ENCODE measurements at regions not wholly inside any gene's neighbourhood (a gene's known extent, or its start where the extent isn't known, plus 50 kb on each side); places are given as distances from the start of the nearest gene placed in this dataset.

GRCh38 chr12:72792889-72793288 is 520.7 kb downstream of the TRHDE start:
- Histone ChIP-seq H3K4me3 (no peak overlapping the region), H3K9me3 (replicated peaks) (no peaks in the 10 kb centered on the region), H3K4me1 (no peaks in the 10 kb centered on the region), H3K36me3 (no peaks in the 10 kb centered on the region), H3K27me3 (no peaks in the 10 kb centered on the region), H3K27ac (no peak overlapping the region)
- DNase-seq: no peak

DNA sequence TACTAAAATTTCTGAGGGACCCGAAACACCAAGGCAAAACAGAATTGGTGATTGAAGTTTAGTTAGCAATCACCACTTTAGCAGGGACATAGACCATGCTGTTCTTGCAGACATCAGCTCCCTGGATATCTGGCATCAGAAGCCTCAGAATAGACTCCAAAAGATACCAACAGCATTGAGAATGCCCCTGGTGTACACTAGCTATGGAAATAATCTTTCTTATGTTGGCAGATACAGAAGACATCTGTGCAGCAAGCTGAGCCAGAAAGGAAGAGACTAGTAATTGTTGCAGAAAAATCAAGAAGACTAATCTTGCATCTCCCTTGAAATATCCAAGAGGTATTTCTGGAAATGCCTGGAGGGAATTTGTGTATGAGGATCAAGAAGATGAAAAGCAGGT is 521.6 kb downstream of the TRHDE start:
- Histone ChIP-seq H3K9me3 (replicated peaks) (no peaks in the 10 kb centered on the region), H3K36me3 (no peaks in the 10 kb centered on the region), H3K4me1 (no peaks in the 10 kb centered on the region), H3K27ac (no peak overlapping the region), H3K27me3 (no peaks in the 10 kb centered on the region), H3K4me3 (no peak overlapping the region)
- no peak for DNase-seq

GRCh38 chr12:72815421-72815820 is 543.3 kb downstream of the TRHDE start:
- no peaks in the 10 kb centered on the region for H3K36me3 ChIP-seq
- no peak for DNase-seq
- no peak overlapping the region for H3K4me3 ChIP-seq
- H3K4me1 ChIP-seq: no peaks in the 10 kb centered on the region
- no peak overlapping the region for H3K27ac ChIP-seq
- no peaks in the 10 kb centered on the region for H3K9me3 ChIP-seq (replicated peaks)
- no peaks in the 10 kb centered on the region for H3K27me3 ChIP-seq

GRCh38 chr12:72828662-72829324 is 556.6 kb downstream of the TRHDE start:
- DNase-seq: no peak
- no peak overlapping the region for H3K4me3 ChIP-seq
- no peaks in the 10 kb centered on the region for H3K9me3 ChIP-seq (replicated peaks)
- H3K27ac ChIP-seq: no peak overlapping the region
- H3K36me3 ChIP-seq: no peaks in the 10 kb centered on the region
- H3K27me3 ChIP-seq: no peaks in the 10 kb centered on the region
- no peaks in the 10 kb centered on the region for H3K4me1 ChIP-seq

DNA sequence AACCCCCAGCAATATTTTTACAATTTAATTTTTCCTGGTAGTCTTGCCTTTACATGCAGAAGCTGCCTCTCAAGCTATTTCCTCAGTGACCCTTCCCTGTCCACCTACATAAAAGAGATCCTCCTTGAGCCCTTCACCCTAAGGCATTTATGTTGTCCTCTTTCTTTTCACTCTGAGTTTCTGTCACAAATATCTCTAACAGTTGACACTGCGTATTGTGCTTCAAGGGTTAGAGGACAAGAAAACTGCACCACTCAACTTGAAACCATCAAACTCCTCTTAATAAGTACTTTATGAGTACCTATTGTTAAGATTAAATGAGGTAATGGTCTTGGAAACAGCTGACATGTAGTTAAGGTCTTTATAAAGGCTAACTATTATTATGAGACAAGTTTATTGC is 557.7 kb downstream of the TRHDE start:
- H3K9me3 ChIP-seq (replicated peaks): no peaks in the 10 kb centered on the region
- no peak overlapping the region for H3K27ac ChIP-seq
- H3K27me3 ChIP-seq: no peaks in the 10 kb centered on the region
- no peak overlapping the region for H3K4me3 ChIP-seq
- no peaks in the 10 kb centered on the region for H3K4me1 ChIP-seq
- no peaks in the 10 kb centered on the region for H3K36me3 ChIP-seq
- no peak for DNase-seq

GRCh38 chr12:72832024-72832423 is 559.9 kb downstream of the TRHDE start:
- no peaks in the 10 kb centered on the region for H3K36me3 ChIP-seq
- no peaks in the 10 kb centered on the region for H3K4me1 ChIP-seq
- no peak for DNase-seq
- no peak overlapping the region for H3K4me3 ChIP-seq
- no peak overlapping the region for H3K27ac ChIP-seq
- H3K27me3 ChIP-seq: no peaks in the 10 kb centered on the region
- no peaks in the 10 kb centered on the region for H3K9me3 ChIP-seq (replicated peaks)

DNA sequence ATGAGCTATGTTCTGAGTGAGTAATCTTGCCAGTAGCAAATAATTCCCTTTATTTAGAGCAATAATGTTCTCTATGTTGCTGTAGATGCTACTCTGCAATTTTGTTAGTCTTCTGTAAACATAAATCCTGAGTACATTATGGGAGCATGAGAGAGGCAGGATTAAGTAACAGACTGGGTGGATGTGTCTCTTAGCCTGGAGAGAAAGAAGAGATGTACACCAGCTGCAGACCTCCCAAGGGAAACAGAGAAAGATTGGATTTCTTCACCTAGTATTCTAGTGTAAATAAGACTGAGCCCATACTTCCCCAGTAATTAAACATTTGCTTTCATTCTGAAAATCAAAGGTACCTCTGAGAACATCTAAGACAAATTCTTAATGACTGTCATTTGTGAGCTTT is 564.0 kb downstream of the TRHDE start:
- no peaks in the 10 kb centered on the region for H3K4me1 ChIP-seq
- peak in 1 of 2 experiments; percentile 25 for DNase-seq
- no peak overlapping the region for H3K27ac ChIP-seq
- no peaks in the 10 kb centered on the region for H3K27me3 ChIP-seq
- no peak overlapping the region for H3K4me3 ChIP-seq
- no peaks in the 10 kb centered on the region for H3K36me3 ChIP-seq
- no peaks in the 10 kb centered on the region for H3K9me3 ChIP-seq (replicated peaks)

DNA sequence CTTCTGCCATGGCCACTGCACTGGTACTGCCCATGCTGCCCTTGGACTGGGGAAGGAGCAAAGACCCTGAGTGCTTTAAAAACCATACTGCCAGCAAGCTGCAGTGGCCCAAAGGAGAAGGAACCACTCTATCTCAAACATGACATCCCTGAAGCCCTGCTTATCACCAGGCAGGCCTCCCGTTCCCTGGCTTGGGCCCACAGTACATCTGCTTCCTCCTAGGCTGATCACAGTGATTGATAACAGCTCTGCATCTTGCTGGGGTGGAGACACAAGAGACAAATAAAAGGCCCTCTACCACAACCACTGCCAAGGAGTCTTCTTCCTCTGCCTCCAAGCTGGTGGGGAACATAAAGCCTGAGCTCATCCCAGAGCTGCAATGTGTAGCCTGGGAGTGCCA is 567.5 kb downstream of the TRHDE start:
- Histone ChIP-seq H3K9me3 (replicated peaks) (no peaks in the 10 kb centered on the region), H3K27ac (no peak overlapping the region), H3K4me3 (no peak overlapping the region), H3K4me1 (no peaks in the 10 kb centered on the region), H3K36me3 (no peaks in the 10 kb centered on the region), H3K27me3 (no peaks in the 10 kb centered on the region)
- DNase-seq: no peak

GRCh38 chr12:72863671-72864070 is 591.5 kb downstream of the TRHDE start:
- Histone ChIP-seq H3K27me3 (no peaks in the 10 kb centered on the region), H3K9me3 (replicated peaks) (no peaks in the 10 kb centered on the region), H3K36me3 (no peaks in the 10 kb centered on the region), H3K4me1 (no peaks in the 10 kb centered on the region), H3K27ac (no peak overlapping the region), H3K4me3 (no peak overlapping the region)
- no peak for DNase-seq

GRCh38 chr12:72865921-72866320 is 593.8 kb downstream of the TRHDE start:
- no peak overlapping the region for H3K27ac ChIP-seq
- H3K27me3 ChIP-seq: no peaks in the 10 kb centered on the region

GRCh38 chr12:72869024-72869423 is 596.9 kb downstream of the TRHDE start:
- Histone ChIP-seq H3K4me1 (no peaks in the 10 kb centered on the region), H3K36me3 (no peaks in the 10 kb centered on the region), H3K4me3 (no peak overlapping the region), H3K27me3 (no peaks in the 10 kb centered on the region), H3K27ac (no peak overlapping the region), H3K9me3 (replicated peaks) (no peaks in the 10 kb centered on the region)
- DNase-seq: no peak

More at GRCh38 chr12:72865921-72866320, 593.8 kb downstream of the TRHDE start:
- no peaks in the 10 kb centered on the region for H3K9me3 ChIP-seq (replicated peaks)
- no peak for DNase-seq
- no peak overlapping the region for H3K4me3 ChIP-seq
- H3K4me1 ChIP-seq: no peaks in the 10 kb centered on the region
- H3K36me3 ChIP-seq: no peaks in the 10 kb centered on the region

DNA sequence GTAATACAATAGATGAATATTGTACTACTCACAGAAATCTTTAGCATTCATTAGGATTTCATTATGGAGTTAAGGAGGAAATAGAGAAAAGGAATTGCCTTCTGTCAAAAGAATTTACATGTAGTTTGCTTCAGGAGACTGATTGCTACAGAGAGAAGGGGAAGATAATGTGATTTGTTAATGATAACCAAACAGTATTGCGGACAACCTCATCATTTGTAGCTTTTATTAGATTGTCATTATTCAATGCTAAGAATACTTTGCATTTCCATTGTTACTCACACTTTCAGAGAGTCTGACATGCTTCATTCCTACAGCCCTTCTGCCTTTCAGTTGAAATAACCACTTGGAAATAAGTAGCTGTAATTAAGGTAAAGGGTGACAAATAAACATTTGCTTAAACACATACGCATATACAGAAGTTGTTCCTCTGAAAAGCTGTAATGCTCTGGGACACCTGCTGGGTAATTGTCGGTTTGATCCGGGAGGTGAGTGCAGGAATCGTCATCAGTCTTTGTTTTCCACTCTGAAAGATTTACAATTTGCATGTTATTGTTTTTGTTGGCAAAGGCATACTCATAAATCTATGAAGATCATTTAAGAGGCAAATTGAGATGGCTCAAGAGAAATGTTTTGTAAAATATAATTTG is 600.2 kb downstream of the TRHDE start:
- DNase-seq: no peak

DNA sequence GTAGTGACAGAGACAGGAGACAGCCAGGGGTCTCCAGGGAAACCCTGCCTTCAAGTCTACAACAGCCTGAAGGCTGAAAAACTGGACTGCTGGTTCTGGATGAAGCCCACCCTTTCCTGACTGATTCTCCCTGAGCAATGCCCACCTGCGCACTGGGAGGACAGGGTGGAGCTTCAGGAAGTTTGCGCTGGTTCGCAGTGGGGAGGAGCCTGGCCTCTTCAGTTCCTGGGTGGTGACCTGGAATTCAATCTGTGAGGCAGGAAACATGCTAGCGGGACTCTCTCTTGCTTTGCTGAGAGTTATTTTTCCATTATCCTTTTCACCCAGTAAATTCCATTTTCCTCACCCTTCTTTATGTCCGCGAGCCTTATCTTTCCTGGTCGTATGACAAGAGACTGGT is 600.8 kb downstream of the TRHDE start:
- no peak for DNase-seq
- no peak overlapping the region for H3K4me3 ChIP-seq
- no peaks in the 10 kb centered on the region for H3K36me3 ChIP-seq
- H3K27ac ChIP-seq: no peak overlapping the region
- no peaks in the 10 kb centered on the region for H3K9me3 ChIP-seq (replicated peaks)
- H3K27me3 ChIP-seq: no peaks in the 10 kb centered on the region
- H3K4me1 ChIP-seq: no peaks in the 10 kb centered on the region

More for the DNA sequence above, 600.2 kb downstream of the TRHDE start:
- Histone ChIP-seq H3K4me1 (no peaks in the 10 kb centered on the region), H3K27me3 (no peaks in the 10 kb centered on the region), H3K27ac (no peak overlapping the region), H3K36me3 (no peaks in the 10 kb centered on the region), H3K9me3 (replicated peaks) (no peaks in the 10 kb centered on the region), H3K4me3 (no peak overlapping the region)

DNA sequence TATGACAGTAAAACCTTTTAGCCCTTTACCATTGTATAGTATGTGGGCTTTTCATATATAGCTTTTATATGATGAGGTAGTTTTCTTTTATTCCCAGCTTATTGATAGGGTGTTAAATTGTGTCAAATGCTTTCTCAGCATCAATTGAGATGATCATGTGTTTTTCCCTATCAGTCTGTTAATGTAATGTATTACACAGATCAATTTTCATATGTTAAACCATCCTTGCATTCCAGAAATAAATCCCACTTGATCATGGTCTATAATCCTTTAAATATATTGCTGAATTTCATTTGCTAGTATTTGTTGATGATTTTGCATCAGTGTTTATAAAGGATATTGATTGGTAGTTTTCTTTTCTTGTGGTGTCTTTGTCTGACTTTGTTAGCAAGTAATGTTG is 603.9 kb downstream of the TRHDE start:
- Histone ChIP-seq H3K36me3 (no peaks in the 10 kb centered on the region), H3K27ac (no peak overlapping the region), H3K27me3 (no peaks in the 10 kb centered on the region), H3K9me3 (replicated peaks) (no peaks in the 10 kb centered on the region), H3K4me3 (no peak overlapping the region), H3K4me1 (no peaks in the 10 kb centered on the region)
- DNase-seq: no peak

DNA sequence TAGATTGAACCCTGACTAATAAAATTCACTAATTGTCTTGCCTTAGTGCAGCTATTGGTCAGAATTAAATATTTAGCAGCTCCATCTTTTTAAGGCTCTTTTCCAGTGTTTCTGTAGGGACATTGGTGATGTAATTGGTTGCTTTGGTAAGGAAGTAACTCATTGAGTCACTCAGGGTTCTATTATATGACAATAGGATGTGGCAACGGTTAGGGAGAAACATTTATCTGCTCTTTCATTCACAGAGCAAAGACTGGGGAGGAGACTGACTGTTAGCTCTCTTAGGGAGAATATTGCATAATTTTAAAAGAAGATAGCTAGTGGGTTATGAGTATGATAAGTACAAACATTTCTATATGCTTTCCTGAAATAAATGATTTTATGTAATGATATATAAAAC is 616.5 kb downstream of the TRHDE start:
- Histone ChIP-seq H3K36me3 (no peaks in the 10 kb centered on the region), H3K9me3 (replicated peaks) (no peaks in the 10 kb centered on the region), H3K4me1 (no peaks in the 10 kb centered on the region), H3K27me3 (no peaks in the 10 kb centered on the region), H3K27ac (no peak overlapping the region), H3K4me3 (no peak overlapping the region)
- DNase-seq: no peak

DNA sequence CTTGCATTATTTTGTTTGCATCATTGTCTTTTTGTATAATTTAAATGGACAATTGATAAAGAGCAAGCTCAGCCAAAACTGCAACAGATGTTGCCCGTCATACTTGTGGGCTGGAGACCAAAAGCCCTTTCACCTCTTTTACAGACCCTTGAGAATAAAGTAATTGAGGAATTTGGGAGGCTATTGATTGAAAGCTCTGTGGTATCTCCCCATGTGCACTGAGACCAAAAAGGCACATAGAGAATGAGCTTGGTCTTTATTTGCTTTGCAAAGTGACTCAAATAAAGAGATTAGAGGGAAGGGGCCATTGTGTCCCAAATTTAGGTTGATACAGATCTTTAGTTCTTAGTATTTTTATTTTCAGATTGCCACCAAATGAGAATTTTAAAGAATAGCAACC is 617.6 kb downstream of the TRHDE start:
- H3K4me1 ChIP-seq: no peaks in the 10 kb centered on the region
- no peaks in the 10 kb centered on the region for H3K36me3 ChIP-seq
- no peak overlapping the region for H3K4me3 ChIP-seq
- H3K27ac ChIP-seq: no peak overlapping the region
- H3K27me3 ChIP-seq: no peaks in the 10 kb centered on the region
- DNase-seq: no peak
- H3K9me3 ChIP-seq (replicated peaks): no peaks in the 10 kb centered on the region

All from SJCRH30 (cell line).